GM12872 (cell line): ENCODE measurements at regions not wholly inside any gene's neighbourhood (a gene's known extent, or its start where the extent isn't known, plus 50 kb on each side); places are given as distances from the start of the nearest gene placed in this dataset.

Experiments
- CTCF ChIP-seq: IDR thresholded peaks from 3 replicates; pipeline ENCODE4 v1.5.1; 2011; ENCODE audit warnings: low read depth, mild to moderate bottlenecking, low read length, moderate library complexity; ENCODE audit not compliant: insufficient read depth

GRCh38 chr13:42486711-42487198 lies 87.2 kb upstream of the TNFSF11 start:
- no peak for TF ChIP-seq CTCF

DNA sequence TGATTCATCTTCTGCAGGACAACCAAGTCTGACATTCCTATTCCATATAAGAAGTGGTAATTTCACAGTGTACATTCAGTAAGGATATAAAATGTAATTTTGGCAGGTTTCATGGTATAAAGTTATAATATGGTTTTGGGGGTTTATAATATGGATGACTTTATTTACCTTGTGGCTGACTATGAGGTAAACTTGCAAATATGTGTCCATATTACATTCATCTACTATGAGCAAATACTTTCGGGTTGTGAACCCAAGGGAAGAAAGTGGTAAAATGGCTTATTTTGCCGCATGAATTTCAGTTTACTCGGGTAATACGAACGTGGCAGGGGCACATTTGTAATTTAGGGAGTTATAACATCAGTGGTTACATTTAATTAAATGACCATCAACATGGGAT lies 86.7 kb upstream of the TNFSF11 start:
- TF ChIP-seq CTCF: no peak

DNA sequence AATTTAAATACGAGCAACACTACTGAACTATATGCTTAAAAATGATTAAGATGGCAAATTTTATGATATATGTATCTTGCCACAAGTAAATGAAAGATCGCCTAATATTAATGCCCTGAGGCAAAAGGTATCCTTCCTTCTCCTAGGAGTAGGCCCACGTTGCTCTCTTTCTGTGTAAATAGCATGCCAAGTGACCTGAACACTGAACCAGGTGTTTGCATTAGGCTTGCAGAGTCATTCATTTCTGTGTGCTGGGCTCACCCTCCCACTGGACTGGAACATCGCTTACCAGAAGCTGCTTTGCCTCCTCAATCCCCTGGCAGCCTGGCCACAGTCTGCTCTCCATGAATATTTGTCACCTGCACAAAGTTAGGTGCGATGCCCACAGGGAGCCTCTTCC lies 83.3 kb upstream of the TNFSF11 start:
- TF ChIP-seq CTCF: no peak

DNA sequence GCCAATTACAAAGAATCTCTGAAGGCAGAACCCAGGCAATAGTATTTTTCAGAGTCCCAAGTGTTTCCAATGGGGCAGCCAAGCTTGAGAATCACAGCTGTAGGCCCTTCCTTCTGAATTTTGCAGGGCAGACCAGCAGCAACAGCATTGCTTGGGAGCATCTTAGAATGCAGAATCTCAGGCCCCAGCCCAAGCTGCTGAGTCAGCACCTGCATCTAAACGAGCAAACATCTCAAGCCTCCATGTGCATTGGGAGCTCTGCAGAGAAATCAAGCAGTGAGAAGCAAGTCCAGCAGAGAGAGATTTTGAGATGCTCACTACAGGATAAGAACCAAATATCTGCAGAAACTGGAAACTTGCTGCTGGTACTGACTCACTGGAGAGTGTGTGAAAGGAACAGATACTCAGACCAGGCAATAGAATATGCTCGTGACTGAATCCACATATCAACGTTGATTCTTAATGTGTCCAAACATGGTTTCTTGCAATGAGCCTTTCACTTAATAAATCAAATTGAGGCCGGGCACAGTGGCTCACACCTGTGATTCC lies 81.5 kb upstream of the TNFSF11 start:
- TF ChIP-seq CTCF: no peak

GRCh38 chr13:42494157-42494556 lies 79.8 kb upstream of the TNFSF11 start:
- TF ChIP-seq CTCF: no peak

DNA sequence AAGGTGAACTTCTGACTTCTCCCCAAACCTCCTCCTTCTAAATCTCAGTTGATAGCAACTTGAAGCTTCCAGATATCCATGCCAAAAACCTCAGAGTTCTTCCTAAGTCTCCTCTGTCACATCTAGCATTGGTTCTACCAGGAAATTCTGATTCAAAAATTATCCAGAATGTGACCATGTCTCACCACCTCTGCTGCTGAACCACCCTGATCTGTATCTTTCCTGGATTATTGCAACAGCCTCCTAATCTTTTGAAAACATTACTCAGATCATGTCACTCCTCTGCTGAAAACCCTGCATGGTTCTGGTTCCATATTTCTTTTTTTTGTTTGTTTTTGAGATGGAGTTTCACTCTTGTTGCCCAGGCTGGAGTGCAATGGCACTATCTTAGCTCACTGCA lies 78.7 kb upstream of the TNFSF11 start:
- no peak for TF ChIP-seq CTCF

GRCh38 chr13:42495751-42496150 lies 78.2 kb upstream of the TNFSF11 start:
- TF ChIP-seq CTCF: no peak

- TF ChIP-seq CTCF: no peak
Observed at GRCh38 chr13:42497798-42498197, 76.2 kb upstream of the TNFSF11 start.
